ENCODE measurements at regions not wholly inside any gene's neighbourhood (a gene's known extent, or its start where the extent isn't known, plus 50 kb on each side); places are given as distances from the start of the nearest gene placed in this dataset.

DNA sequence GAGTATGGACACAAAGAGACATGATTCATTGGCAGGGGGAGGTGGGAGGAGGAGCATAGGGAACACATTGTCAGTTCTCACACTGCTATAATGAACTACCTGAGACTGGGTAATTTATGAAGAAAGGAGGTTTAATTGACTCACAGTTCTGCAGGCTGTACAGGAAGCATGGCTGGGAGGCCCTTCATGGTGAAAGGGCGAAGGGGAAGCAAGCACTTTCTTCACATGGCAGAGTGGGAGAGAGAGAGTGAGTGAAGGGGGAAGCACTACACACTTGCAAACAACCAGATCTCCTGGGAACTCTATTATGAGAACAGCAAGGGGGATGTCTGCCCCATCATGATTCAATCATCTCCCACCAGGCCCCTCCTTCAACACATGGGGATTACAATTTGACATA lies 391.8 kb downstream of the BMP4 start:
- in situ Hi-C loops (cut with MboI), result no loop called here
- ChIA-PET CTCF (ENCODE audit: low intra/inter-chr PET ratio) (no interaction called here), POLR2A (no interaction called here)
- Histone ChIP-seq H3K36me3 (ENCODE audit: control insufficient read depth, insufficient read depth, low read length) (no peaks in the 10 kb centered on the region), H3K4me3 (no peak overlapping the region), H3K4me1 (replicated peaks in 1 of 2; ENCODE audit: control insufficient read depth in 2 of 2, insufficient read depth in 2 of 2, low read length in 2 of 2) (no peaks in the 10 kb centered on the region), H3K4me2 (ENCODE audit: insufficient read depth, low read length) (no peak overlapping the region), H3K27me3 (ENCODE audit: control insufficient read depth in 2 of 2, insufficient read depth in 2 of 2, low read length in 2 of 2) (no peaks in the 10 kb centered on the region), H3K27ac (ENCODE audit: extremely low read depth, low read depth, low read length) (no peak overlapping the region), H3K9ac (ENCODE audit: insufficient read depth in 1 of 2, low read depth in 2 of 2, low read length in 2 of 2) (no peak overlapping the region), H3K9me3 (replicated peaks; ENCODE audit: control insufficient read depth, insufficient read depth, low read depth, low read length) (no peaks in the 10 kb centered on the region), H3K9me1 (ENCODE audit: control insufficient read depth, insufficient read depth, low read length) (no peaks in the 10 kb centered on the region), H2AFZ (ENCODE audit: low read depth, low read length) (no peak overlapping the region), H4K20me1 (replicated peaks; ENCODE audit: control insufficient read depth, insufficient read depth, low read length) (no peaks in the 10 kb centered on the region), H3K79me2 (ENCODE audit: control insufficient read depth, insufficient read depth, low read length) (no peaks in the 10 kb centered on the region)
- 0% methylated on average over 1 of the region's 1 CpG for WGBS (ENCODE audit: insufficient coverage, low coverage, missing lambda C conversion rate)
- ATAC-seq, result no peak
- DNase-seq (ENCODE audit: extremely low read depth in 1 of 4, low spot score in 3 of 4), result no peak
- BruUV-seq (replicated peaks), result no TSS peak
- no peak for FAIRE-seq
- intact Hi-C loops (cut with micrococcal nuclease), result no loop called here
- TF ChIP-seq ZFP36 (IDR thresholded peaks at IDR 0.05; ENCODE audit: low read depth, low read length, partially characterized antibody) (no peak), ZNF717 (CRISPR knock-in tag; IDR thresholded peaks at IDR 0.05) (no peak), FOSL1 (tag; conservative IDR thresholded peaks at IDR 0.05) (no peak), CEBPB (tag; IDR thresholded peaks at IDR 0.05) (no peak), ZNF431 (CRISPR knock-in tag; IDR thresholded peaks at IDR 0.05) (no peak), FOXJ3 (CRISPR knock-in tag; IDR thresholded peaks at IDR 0.05) (no peak), RBM15 (IDR thresholded peaks at IDR 0.05; ENCODE audit: insufficient read depth, low read length) (no peak), SMAD1 (IDR thresholded peaks at IDR 0.05; ENCODE audit: low read depth, low read length, partially characterized antibody) (no peak)
- TF ChIP-seq, protein P1, sequence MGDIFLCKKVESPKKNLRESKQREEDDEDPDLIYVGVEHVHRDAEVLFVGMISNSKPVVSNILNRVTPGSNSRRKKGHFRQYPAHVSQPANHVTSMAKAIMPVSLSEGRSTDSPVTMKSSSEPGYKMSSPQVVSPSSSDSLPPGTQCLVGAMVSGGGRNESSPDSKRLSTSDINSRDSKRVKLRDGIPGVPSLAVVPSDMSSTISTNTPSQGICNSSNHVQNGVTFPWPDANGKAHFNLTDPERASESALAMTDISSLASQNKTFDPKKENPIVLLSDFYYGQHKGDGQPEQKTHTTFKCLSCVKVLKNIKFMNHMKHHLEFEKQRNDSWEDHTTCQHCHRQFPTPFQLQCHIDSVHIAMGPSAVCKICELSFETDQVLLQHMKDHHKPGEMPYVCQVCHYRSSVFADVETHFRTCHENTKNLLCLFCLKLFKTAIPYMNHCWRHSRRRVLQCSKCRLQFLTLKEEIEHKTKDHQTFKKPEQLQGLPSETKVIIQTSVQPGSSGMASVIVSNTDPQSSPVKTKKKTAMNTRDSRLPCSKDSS (IDR thresholded peaks at IDR 0.05; ENCODE audit: low read depth, partially characterized antibody), result no peak
- TF ChIP-seq, protein P2, sequence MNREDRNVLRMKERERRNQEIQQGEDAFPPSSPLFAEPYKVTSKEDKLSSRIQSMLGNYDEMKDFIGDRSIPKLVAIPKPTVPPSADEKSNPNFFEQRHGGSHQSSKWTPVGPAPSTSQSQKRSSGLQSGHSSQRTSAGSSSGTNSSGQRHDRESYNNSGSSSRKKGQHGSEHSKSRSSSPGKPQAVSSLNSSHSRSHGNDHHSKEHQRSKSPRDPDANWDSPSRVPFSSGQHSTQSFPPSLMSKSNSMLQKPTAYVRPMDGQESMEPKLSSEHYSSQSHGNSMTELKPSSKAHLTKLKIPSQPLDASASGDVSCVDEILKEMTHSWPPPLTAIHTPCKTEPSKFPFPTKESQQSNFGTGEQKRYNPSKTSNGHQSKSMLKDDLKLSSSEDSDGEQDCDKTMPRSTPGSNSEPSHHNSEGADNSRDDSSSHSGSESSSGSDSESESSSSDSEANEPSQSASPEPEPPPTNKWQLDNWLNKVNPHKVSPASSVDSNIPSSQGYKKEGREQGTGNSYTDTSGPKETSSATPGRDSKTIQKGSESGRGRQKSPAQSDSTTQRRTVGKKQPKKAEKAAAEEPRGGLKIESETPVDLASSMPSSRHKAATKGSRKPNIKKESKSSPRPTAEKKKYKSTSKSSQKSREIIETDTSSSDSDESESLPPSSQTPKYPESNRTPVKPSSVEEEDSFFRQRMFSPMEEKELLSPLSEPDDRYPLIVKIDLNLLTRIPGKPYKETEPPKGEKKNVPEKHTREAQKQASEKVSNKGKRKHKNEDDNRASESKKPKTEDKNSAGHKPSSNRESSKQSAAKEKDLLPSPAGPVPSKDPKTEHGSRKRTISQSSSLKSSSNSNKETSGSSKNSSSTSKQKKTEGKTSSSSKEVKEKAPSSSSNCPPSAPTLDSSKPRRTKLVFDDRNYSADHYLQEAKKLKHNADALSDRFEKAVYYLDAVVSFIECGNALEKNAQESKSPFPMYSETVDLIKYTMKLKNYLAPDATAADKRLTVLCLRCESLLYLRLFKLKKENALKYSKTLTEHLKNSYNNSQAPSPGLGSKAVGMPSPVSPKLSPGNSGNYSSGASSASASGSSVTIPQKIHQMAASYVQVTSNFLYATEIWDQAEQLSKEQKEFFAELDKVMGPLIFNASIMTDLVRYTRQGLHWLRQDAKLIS (CRISPR knock-in tag; IDR thresholded peaks at IDR 0.05), result no peak
- TF ChIP-seq, protein P3, sequence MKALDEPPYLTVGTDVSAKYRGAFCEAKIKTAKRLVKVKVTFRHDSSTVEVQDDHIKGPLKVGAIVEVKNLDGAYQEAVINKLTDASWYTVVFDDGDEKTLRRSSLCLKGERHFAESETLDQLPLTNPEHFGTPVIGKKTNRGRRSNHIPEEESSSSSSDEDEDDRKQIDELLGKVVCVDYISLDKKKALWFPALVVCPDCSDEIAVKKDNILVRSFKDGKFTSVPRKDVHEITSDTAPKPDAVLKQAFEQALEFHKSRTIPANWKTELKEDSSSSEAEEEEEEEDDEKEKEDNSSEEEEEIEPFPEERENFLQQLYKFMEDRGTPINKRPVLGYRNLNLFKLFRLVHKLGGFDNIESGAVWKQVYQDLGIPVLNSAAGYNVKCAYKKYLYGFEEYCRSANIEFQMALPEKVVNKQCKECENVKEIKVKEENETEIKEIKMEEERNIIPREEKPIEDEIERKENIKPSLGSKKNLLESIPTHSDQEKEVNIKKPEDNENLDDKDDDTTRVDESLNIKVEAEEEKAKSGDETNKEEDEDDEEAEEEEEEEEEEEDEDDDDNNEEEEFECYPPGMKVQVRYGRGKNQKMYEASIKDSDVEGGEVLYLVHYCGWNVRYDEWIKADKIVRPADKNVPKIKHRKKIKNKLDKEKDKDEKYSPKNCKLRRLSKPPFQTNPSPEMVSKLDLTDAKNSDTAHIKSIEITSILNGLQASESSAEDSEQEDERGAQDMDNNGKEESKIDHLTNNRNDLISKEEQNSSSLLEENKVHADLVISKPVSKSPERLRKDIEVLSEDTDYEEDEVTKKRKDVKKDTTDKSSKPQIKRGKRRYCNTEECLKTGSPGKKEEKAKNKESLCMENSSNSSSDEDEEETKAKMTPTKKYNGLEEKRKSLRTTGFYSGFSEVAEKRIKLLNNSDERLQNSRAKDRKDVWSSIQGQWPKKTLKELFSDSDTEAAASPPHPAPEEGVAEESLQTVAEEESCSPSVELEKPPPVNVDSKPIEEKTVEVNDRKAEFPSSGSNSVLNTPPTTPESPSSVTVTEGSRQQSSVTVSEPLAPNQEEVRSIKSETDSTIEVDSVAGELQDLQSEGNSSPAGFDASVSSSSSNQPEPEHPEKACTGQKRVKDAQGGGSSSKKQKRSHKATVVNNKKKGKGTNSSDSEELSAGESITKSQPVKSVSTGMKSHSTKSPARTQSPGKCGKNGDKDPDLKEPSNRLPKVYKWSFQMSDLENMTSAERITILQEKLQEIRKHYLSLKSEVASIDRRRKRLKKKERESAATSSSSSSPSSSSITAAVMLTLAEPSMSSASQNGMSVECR (CRISPR knock-in tag; IDR thresholded peaks at IDR 0.05), result no peak
- TF ChIP-seq, protein P4, sequence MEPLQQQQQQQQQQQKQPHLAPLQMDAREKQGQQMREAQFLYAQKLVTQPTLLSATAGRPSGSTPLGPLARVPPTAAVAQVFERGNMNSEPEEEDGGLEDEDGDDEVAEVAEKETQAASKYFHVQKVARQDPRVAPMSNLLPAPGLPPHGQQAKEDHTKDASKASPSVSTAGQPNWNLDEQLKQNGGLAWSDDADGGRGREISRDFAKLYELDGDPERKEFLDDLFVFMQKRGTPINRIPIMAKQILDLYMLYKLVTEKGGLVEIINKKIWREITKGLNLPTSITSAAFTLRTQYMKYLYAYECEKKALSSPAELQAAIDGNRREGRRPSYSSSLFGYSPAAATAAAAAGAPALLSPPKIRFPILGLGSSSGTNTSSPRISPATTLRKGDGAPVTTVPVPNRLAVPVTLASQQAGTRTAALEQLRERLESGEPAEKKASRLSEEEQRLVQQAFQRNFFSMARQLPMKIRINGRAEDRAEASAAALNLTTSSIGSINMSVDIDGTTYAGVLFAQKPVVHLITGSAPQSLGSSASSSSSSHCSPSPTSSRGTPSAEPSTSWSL (CRISPR knock-in tag; IDR thresholded peaks at IDR 0.05; ENCODE audit: borderline replicate concordance), result no peak
